ENCODE measurements at regions not wholly inside any gene's neighbourhood (a gene's known extent, or its start where the extent isn't known, plus 50 kb on each side); places are given as distances from the start of the nearest gene placed in this dataset.

GRCh38 chr5:155866971-155867370, 460.0 kb upstream of the SGCD start:
- no peak for TF ChIP-seq GATA2 (IDR thresholded peaks at IDR 0.05; ENCODE audit: low read depth, low read length)
- no peak for TF ChIP-seq GATA3 (IDR thresholded peaks at IDR 0.05; ENCODE audit: low read depth, low read length)

Data from SH-SY5Y (cell line).